ENCODE measurements at regions not wholly inside any gene's neighbourhood (a gene's known extent, or its start where the extent isn't known, plus 50 kb on each side); places are given as distances from the start of the nearest gene placed in this dataset.
A peak's percentile ranks its signal among the peaks of the same experiment; 100 is the strongest.

DNA sequence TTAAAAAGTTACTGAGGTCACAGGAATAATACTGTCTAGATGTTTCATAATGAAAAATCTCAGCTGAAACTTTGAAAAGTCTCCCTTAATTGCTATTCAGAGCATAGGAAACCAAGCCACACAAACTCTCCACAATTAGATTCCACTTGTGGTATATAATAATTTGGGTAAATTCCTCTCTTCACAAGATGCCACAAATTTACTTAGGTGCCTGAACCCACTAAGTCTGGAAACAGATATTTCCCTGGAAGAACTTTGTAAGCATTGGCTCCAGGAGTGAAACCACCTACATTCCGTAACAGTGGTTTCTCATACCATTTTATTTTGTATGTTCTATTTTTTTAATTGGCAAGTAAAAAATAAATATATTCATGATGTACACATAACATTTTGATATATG is 493.4 kb downstream of the SEMA3D start:
- Histone ChIP-seq H3F3A (ENCODE audit: insufficient read depth) (peaks cover 5% of the 10 kb centered on the region; the same call in 1 of the 2 replicates), H3K4me2 (ENCODE audit: unreplicated experiment) (no peak overlapping the region), H3K79me2 (ENCODE audit: insufficient read depth) (no peaks in the 10 kb centered on the region), H3K27me3 (replicated peaks; ENCODE audit: insufficient read depth) (no peaks in the 10 kb centered on the region), H2AFZ (no peak overlapping the region), H3K9me3 (ENCODE audit: low read depth) (no peaks in the 10 kb centered on the region), H3K4me1 (ENCODE audit: insufficient read depth) (peaks cover 33% of the 10 kb centered on the region), H3K9ac (no peak overlapping the region), H4K20me1 (ENCODE audit: insufficient read depth) (no peaks in the 10 kb centered on the region), H3K27ac (no peak overlapping the region), H3K36me3 (ENCODE audit: low read depth) (no peaks in the 10 kb centered on the region), H3K4me3 (no peak overlapping the region), H3K9me2 (ENCODE audit: insufficient read depth) (no peaks in the 10 kb centered on the region; the same call in 1 of the 2 replicates)
- DNase-seq = no peak
- 89 to 98% methylated on average over 1 of the region's 1 CpG for WGBS, 2 experiments (ENCODE audit: low coverage in 1 of 2, low lambda C conversion rate in 2 of 2, missing lambda C conversion rate in 2 of 2)
- TF ChIP-seq EZH2 (IDR thresholded peaks at IDR 0.05; ENCODE audit: insufficient read depth, poor library complexity, severe bottlenecking) = no peak
- no peak for TF ChIP-seq EZH2phosphoT487 (IDR thresholded peaks at IDR 0.05; ENCODE audit: insufficient read depth, low read depth)
- in situ Hi-C loops (cut with MboI) = no loop called here

DNA sequence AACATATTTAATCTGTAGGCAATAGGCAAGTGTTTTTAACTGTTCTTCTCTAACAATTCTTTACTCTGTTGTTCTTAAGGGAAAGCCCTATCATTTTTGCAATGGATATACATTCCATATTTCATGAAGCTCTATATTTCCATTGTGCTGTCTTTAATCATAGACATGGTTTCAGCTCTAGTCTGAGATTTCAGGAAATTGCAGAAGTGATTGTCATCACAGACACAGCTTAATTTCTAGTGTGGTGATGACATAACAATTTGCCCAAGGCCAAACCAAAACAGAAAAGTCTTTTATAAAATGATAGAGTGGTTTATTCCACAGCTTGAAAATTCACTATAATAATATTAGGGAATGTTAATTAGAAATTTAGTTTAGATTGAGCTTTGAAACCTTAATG is 494.1 kb upstream of the SEMA3A start:
- peak overlapping the region; percentile 35 for H3K27ac ChIP-seq
- no peaks in the 10 kb centered on the region for H3K27me3 ChIP-seq (replicated peaks; ENCODE audit: insufficient read depth)
- peak; percentile 72 for DNase-seq
- H3K9me2 ChIP-seq (ENCODE audit: insufficient read depth) = no peaks in the 10 kb centered on the region; the same call in 1 of the 2 replicates
- H3K9ac ChIP-seq = no peak overlapping the region
- no peak overlapping the region for H2AFZ ChIP-seq
- TF ChIP-seq EZH2phosphoT487 (IDR thresholded peaks at IDR 0.05; ENCODE audit: insufficient read depth, low read depth) = 0 out of 2 replicates have a peak, but pooled peaks have one; percentile 35
- no peak for TF ChIP-seq EZH2 (IDR thresholded peaks at IDR 0.05; ENCODE audit: insufficient read depth, poor library complexity, severe bottlenecking)
- peak overlapping the region; percentile 60 for H3K4me2 ChIP-seq (ENCODE audit: unreplicated experiment)
- peaks cover 8% of the 10 kb centered on the region; the same call in 1 of the 2 replicates for H3F3A ChIP-seq (ENCODE audit: insufficient read depth)
- H3K9me3 ChIP-seq (ENCODE audit: low read depth) = no peaks in the 10 kb centered on the region
- no peaks in the 10 kb centered on the region for H3K79me2 ChIP-seq (ENCODE audit: insufficient read depth)
- peaks cover 46% of the 10 kb centered on the region for H3K4me1 ChIP-seq (ENCODE audit: insufficient read depth)
- H3K36me3 ChIP-seq (ENCODE audit: low read depth) = no peaks in the 10 kb centered on the region
- in situ Hi-C loops (cut with MboI) = no loop called here
- H3K4me3 ChIP-seq = no peak overlapping the region
- H4K20me1 ChIP-seq (ENCODE audit: insufficient read depth) = no peaks in the 10 kb centered on the region

DNA sequence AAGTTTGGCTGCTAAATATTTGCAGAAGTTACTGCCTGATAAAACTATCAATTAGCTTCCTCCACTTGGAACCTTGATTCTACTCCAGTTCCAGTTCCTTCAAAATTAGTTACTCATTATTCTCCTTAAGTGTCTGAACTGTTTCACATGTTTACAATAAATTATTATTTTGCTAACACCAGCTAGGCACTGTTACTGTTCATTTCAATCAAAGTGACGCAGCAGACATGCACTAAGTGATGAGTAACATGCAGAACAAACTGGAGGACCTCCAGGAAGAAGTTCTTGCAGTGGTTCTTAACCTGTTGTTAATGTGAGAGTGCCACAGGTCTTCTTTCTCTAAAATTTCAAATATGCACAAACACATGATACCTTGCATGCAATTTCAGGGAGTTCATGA is 491.8 kb upstream of the SEMA3A start:
- no peak overlapping the region for H3K4me3 ChIP-seq
- 13 to 28% methylated on average over 1 of the region's 1 CpG for WGBS, 2 experiments (ENCODE audit: low coverage in 1 of 2, low lambda C conversion rate in 2 of 2, missing lambda C conversion rate in 2 of 2)

DNA sequence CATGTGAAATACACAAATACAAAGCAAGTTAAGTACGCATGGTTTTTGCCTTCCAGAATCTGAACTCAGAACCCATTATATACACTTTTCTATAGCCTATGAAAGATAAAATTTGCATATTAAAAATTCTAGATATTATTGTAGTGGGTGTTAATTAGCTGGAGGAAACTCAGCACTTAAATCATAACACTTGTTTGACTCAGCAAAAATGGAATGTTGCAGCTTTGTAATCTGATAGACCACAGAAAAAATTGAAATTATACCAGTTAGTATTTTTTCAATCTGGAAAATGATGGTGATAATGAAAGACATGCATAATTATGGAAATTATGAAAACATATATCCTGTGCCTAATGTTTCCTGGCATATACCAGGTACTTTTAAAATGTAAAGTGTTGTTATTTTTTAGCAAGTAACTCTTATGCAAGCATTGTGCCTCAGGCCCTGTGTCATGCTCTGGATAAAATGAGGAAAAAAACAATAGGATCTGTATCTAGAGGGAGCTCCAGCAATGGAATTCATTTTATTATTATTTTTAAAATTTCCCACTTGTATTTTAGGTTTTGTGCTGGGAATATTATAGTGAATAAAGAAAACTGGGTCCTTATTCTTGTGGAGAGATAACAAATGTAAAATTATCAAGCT is 490.4 kb upstream of the SEMA3A start:
- no peak overlapping the region for H3K27ac ChIP-seq
- H2AFZ ChIP-seq = no peak overlapping the region; the same call in 1 of the 2 replicates
- 100% methylated on average over 1 of the region's 1 CpG for WGBS, 2 experiments (ENCODE audit: low coverage in 1 of 2, low lambda C conversion rate in 2 of 2, missing lambda C conversion rate in 2 of 2)
- H3K4me3 ChIP-seq = no peak overlapping the region
- no peaks in the 10 kb centered on the region for H3K27me3 ChIP-seq (replicated peaks; ENCODE audit: insufficient read depth)
- no peaks in the 10 kb centered on the region for H3K79me2 ChIP-seq (ENCODE audit: insufficient read depth)
- no peaks in the 10 kb centered on the region for H3K9me3 ChIP-seq (ENCODE audit: low read depth)
- no peaks in the 10 kb centered on the region for H4K20me1 ChIP-seq (ENCODE audit: insufficient read depth)
- H3K9me2 ChIP-seq (ENCODE audit: insufficient read depth) = no peaks in the 10 kb centered on the region; the same call in 1 of the 2 replicates
- H3K4me1 ChIP-seq (ENCODE audit: insufficient read depth) = peaks cover 46% of the 10 kb centered on the region
- TF ChIP-seq EZH2 (IDR thresholded peaks at IDR 0.05; ENCODE audit: insufficient read depth, poor library complexity, severe bottlenecking) (no peak), EZH2phosphoT487 (IDR thresholded peaks at IDR 0.05; ENCODE audit: insufficient read depth, low read depth) (no peak)
- in situ Hi-C loops (cut with MboI) = no loop called here
- H3K4me2 ChIP-seq (ENCODE audit: unreplicated experiment) = no peak overlapping the region
- peaks cover 8% of the 10 kb centered on the region; the same call in 1 of the 2 replicates for H3F3A ChIP-seq (ENCODE audit: insufficient read depth)
- H3K36me3 ChIP-seq (ENCODE audit: low read depth) = no peaks in the 10 kb centered on the region
- no peak overlapping the region for H3K9ac ChIP-seq
- peak; percentile 33 for DNase-seq

More for the DNA sequence above, 491.8 kb upstream of the SEMA3A start:
- TF ChIP-seq EZH2phosphoT487 (IDR thresholded peaks at IDR 0.05; ENCODE audit: insufficient read depth, low read depth) (no peak), EZH2 (IDR thresholded peaks at IDR 0.05; ENCODE audit: insufficient read depth, poor library complexity, severe bottlenecking) (no peak)
- Histone ChIP-seq H3F3A (ENCODE audit: insufficient read depth) (peaks cover 8% of the 10 kb centered on the region; the same call in 1 of the 2 replicates), H3K9me3 (ENCODE audit: low read depth) (no peaks in the 10 kb centered on the region), H3K9me2 (ENCODE audit: insufficient read depth) (no peaks in the 10 kb centered on the region; the same call in 1 of the 2 replicates), H3K27me3 (replicated peaks; ENCODE audit: insufficient read depth) (no peaks in the 10 kb centered on the region), H3K4me1 (ENCODE audit: insufficient read depth) (peaks cover 46% of the 10 kb centered on the region), H3K79me2 (ENCODE audit: insufficient read depth) (no peaks in the 10 kb centered on the region), H2AFZ (no peak overlapping the region), H3K36me3 (ENCODE audit: low read depth) (no peaks in the 10 kb centered on the region), H3K4me2 (ENCODE audit: unreplicated experiment) (no peak overlapping the region), H3K27ac (no peak overlapping the region), H4K20me1 (ENCODE audit: insufficient read depth) (no peaks in the 10 kb centered on the region), H3K9ac (no peak overlapping the region)
- in situ Hi-C loops (cut with MboI) = no loop called here
- peak; percentile 63 for DNase-seq

Data from GM23248 (cell line).